Breast epithelium (tissue), 3 donors: ENCODE measurements at regions not wholly inside any gene's neighbourhood (a gene's known extent, or its start where the extent isn't known, plus 50 kb on each side); places are given as distances from the start of the nearest gene placed in this dataset.
"Not testable (repeated sequence)": the region's sequence is repeated elsewhere in the genome, so short reads cannot be mapped to it uniquely, and the experiment has no call there.

Experiments used
- POLR2A ChIP-seq: fragments of 450-650 bp; IDR thresholded peaks from one replicate; pipeline ENCODE4 v1.6.1; 2016; ENCODE audit warnings: antibody characterized with exemption, mild to moderate bottlenecking, moderate library complexity
- POLR2AphosphoS5 ChIP-seq, 3 donors: sonication (generic); formaldehyde crosslinking; IDR thresholded peaks; one replicate each; pipeline ENCODE4 v1.6.1; 2017; ENCODE audit warnings: antibody characterized with exemption in 3 of 3
- TF ChIP-seq, protein P1 (sequence below), 3 donors: fragments of 450-650 bp; IDR thresholded peaks; one replicate each; pipeline ENCODE4 v1.5.1; 2016 to 2017; ENCODE audit warnings: antibody characterized with exemption in 3 of 3, mild to moderate bottlenecking in 3 of 3, moderate library complexity in 3 of 3

GRCh38 chr22:11312640-11313039 is 4215.4 kb upstream of the OR11H1 start:
- TF ChIP-seq, protein P1, sequence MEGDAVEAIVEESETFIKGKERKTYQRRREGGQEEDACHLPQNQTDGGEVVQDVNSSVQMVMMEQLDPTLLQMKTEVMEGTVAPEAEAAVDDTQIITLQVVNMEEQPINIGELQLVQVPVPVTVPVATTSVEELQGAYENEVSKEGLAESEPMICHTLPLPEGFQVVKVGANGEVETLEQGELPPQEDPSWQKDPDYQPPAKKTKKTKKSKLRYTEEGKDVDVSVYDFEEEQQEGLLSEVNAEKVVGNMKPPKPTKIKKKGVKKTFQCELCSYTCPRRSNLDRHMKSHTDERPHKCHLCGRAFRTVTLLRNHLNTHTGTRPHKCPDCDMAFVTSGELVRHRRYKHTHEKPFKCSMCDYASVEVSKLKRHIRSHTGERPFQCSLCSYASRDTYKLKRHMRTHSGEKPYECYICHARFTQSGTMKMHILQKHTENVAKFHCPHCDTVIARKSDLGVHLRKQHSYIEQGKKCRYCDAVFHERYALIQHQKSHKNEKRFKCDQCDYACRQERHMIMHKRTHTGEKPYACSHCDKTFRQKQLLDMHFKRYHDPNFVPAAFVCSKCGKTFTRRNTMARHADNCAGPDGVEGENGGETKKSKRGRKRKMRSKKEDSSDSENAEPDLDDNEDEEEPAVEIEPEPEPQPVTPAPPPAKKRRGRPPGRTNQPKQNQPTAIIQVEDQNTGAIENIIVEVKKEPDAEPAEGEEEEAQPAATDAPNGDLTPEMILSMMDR (IDR thresholded peaks at IDR 0.05), result not testable (repeated sequence)
- TF ChIP-seq POLR2AphosphoS5 (IDR thresholded peaks at IDR 0.05); POLR2A: not testable (repeated sequence)
